Keratinocyte (primary cell): ENCODE measurements at regions not wholly inside any gene's neighbourhood (a gene's known extent, or its start where the extent isn't known, plus 50 kb on each side); places are given as distances from the start of the nearest gene placed in this dataset.

Experiments
- DNase-seq: peaks from one replicate; pipeline ENCODE4 v3.0.0-alpha.2; 2011; ENCODE audit warnings: low read depth, missing footprints, low spot score
- FAIRE-seq: peaks from 2 replicates; lab custom pipeline; 2011; peaks lifted over from hg19 to GRCh38; lab: Jason Lieb, UNC
- H2AFZ ChIP-seq: 2 replicates; pipeline ENCODE4 v1.6.0; 2012; ENCODE audit warnings: low read length, control low read depth, inconsistent platforms; ENCODE audit not compliant: control insufficient read depth
- H3K27ac ChIP-seq: 2 replicates; pipeline ENCODE4 v1.5.1; 2011; ENCODE audit warnings: low read length; ENCODE audit not compliant: control insufficient read depth, insufficient read depth
- H3K27me3 ChIP-seq: 3 replicates; pipeline ENCODE4 v1.6.0; 2011; ENCODE audit warnings: low read length; ENCODE audit not compliant: control insufficient read depth, insufficient read depth; ENCODE audit errors: extremely low read depth
- H3K36me3 ChIP-seq, 2 experiments: 2 replicates in 1 of 2; 3 replicates in 1 of 2; pipeline ENCODE4 v1.5.1; 2011; ENCODE audit warnings: low read length in 2 of 2, mild to moderate bottlenecking in 1 of 2; ENCODE audit not compliant: control insufficient read depth in 2 of 2, insufficient read depth in 2 of 2; ENCODE audit errors: extremely low read depth in 1 of 2
- H3K4me1 ChIP-seq: 3 replicates; pipeline ENCODE4 v1.5.1; 2011; ENCODE audit warnings: low read length; ENCODE audit not compliant: control insufficient read depth, insufficient read depth; ENCODE audit errors: extremely low read depth
- H3K4me2 ChIP-seq: 3 replicates; pipeline ENCODE4 v1.6.0; 2011; ENCODE audit warnings: low read depth, low read length; ENCODE audit not compliant: control insufficient read depth, insufficient read depth; ENCODE audit errors: extremely low read depth
- H3K4me3 ChIP-seq, 3 experiments: fragments of 200-600 bp in 1 of 3; sonication (generic) in 1 of 3; 2 replicates in 2 of 3; 3 replicates in 1 of 3; pipeline ENCODE4 v1.5.1; 2011 to 2016; ENCODE audit warnings: low read length in 3 of 3, mild to moderate bottlenecking in 3 of 3, control low read depth in 2 of 3, inconsistent platforms in 1 of 3, low read depth in 1 of 3, mixed read lengths in 1 of 3, mixed run types in 1 of 3, moderate library complexity in 1 of 3; ENCODE audit not compliant: control insufficient read depth in 2 of 3, insufficient read depth in 2 of 3; ENCODE audit errors: extremely low read depth in 1 of 3
- H3K79me2 ChIP-seq: 2 replicates; pipeline ENCODE4 v1.6.0; 2012; ENCODE audit warnings: low read length; ENCODE audit not compliant: control insufficient read depth, insufficient read depth
- H3K9ac ChIP-seq: 3 replicates; pipeline ENCODE4 v1.6.0; 2011; ENCODE audit warnings: low read length; ENCODE audit not compliant: control insufficient read depth, insufficient read depth; ENCODE audit errors: extremely low read depth
- H3K9me1 ChIP-seq: 3 replicates; pipeline ENCODE4 v1.6.0; 2011; ENCODE audit warnings: low read length; ENCODE audit not compliant: control insufficient read depth, insufficient read depth; ENCODE audit errors: extremely low read depth
- H3K9me3 ChIP-seq: 2 replicates; pipeline ENCODE4 v1.5.1; 2012; ENCODE audit warnings: low read depth, low read length; ENCODE audit not compliant: control insufficient read depth
- H4K20me1 ChIP-seq: 3 replicates; pipeline ENCODE4 v1.6.0; 2011; ENCODE audit warnings: low read length; ENCODE audit not compliant: control insufficient read depth, insufficient read depth; ENCODE audit errors: extremely low read depth
- CTCF ChIP-seq, 3 experiments: IDR thresholded peaks in 1 of 3; conservative IDR thresholded peaks in 1 of 3; optimal IDR thresholded peaks in 1 of 3; 2 replicates in 2 of 3; 3 replicates in 1 of 3; pipeline versions ENCODE3 to v1.5.1; 2011; ENCODE audit warnings: low read length in 3 of 3, mild to moderate bottlenecking in 3 of 3, moderate library complexity in 2 of 3, control low read depth in 1 of 3, inconsistent platforms in 1 of 3; ENCODE audit not compliant: insufficient read depth in 2 of 3; ENCODE audit errors: extremely low read depth in 1 of 3
- EZH2 ChIP-seq: IDR thresholded peaks from one replicate; pipeline ENCODE4 v1.6.1; 2012; ENCODE audit warnings: inconsistent platforms, mild to moderate bottlenecking, low read length, moderate library complexity
- dilution Hi-C: fragments of 300-500 bp; cut with MboI; formaldehyde crosslinking; loops from one replicate; pipeline ENCODE4 v1.7.0; 2020; ENCODE audit warnings: low sequenced_read_pairs; ENCODE audit not compliant: extremely low pct_ligation_motif_present

- Histone ChIP-seq H3K79me2 (no peaks in the 10 kb centered on the region), H3K9ac (no peak overlapping the region), H3K4me1 (no peaks in the 10 kb centered on the region), H3K27me3 (no peaks in the 10 kb centered on the region), H3K9me1 (no peaks in the 10 kb centered on the region), H3K4me3 (no peak overlapping the region), H3K9me3 (no peaks in the 10 kb centered on the region), H3K36me3 (no peaks in the 10 kb centered on the region), H2AFZ (no peak overlapping the region), H3K27ac (no peak overlapping the region), H3K4me2 (no peak overlapping the region), H4K20me1 (no peaks in the 10 kb centered on the region)
- dilution Hi-C loops, result no loop called here
- TF ChIP-seq EZH2, result no peak
- TF ChIP-seq CTCF (optimal IDR thresholded peaks at IDR 0.05 in 1 of 3, IDR thresholded peaks at IDR 0.05 in 1 of 3, conservative IDR thresholded peaks at IDR 0.05 in 1 of 3; ENCODE audit: extremely low read depth in 1 of 3, insufficient read depth in 2 of 3, low read length in 3 of 3), result no peak
- DNase-seq (no peak), FAIRE-seq (no peak)
Measured at GRCh38 chr7:34269084-34269483, 363.7 kb downstream of the BMPER start.

DNA sequence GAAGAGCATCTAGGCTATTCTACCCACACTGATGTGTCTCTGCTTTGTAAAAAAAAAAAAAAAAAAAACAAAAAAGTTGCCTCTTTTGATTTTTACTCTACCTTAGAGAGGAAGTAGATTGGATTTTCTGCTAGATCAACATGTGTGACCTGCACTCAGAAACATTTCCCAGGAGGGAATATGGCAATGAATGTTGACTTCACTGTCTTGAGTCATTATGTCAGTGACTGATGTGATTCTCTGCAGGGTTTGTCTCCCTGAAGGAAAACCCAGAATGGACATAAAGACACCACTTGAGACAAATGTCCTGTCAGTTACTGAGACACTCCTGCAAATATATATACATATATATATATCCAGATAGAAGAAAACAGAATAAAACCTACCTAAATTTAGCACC is 370.3 kb downstream of the BMPER start:
- no peak for TF ChIP-seq CTCF (optimal IDR thresholded peaks at IDR 0.05 in 1 of 3, IDR thresholded peaks at IDR 0.05 in 1 of 3, conservative IDR thresholded peaks at IDR 0.05 in 1 of 3; ENCODE audit: extremely low read depth in 1 of 3, insufficient read depth in 2 of 3, low read length in 3 of 3)

More for the DNA sequence above, 370.3 kb downstream of the BMPER start:
- Histone ChIP-seq H2AFZ (no peak overlapping the region), H3K4me3 (no peak overlapping the region), H3K27ac (no peak overlapping the region), H3K27me3 (no peaks in the 10 kb centered on the region), H3K9me1 (no peaks in the 10 kb centered on the region), H3K79me2 (no peaks in the 10 kb centered on the region), H3K9me3 (no peaks in the 10 kb centered on the region), H3K36me3 (no peaks in the 10 kb centered on the region), H4K20me1 (no peaks in the 10 kb centered on the region), H3K4me2 (no peak overlapping the region), H3K9ac (no peak overlapping the region), H3K4me1 (no peaks in the 10 kb centered on the region)
- DNase-seq, result no peak
- FAIRE-seq, result no peak
- dilution Hi-C loops, result loop anchor here (25.0 kb wide), 1 partner anchor 312 kb away; no protein-coding TSS in a partner anchor
